Neural progenitor cell (in vitro differentiated cells): ENCODE measurements at regions not wholly inside any gene's neighbourhood (a gene's known extent, or its start where the extent isn't known, plus 50 kb on each side); places are given as distances from the start of the nearest gene placed in this dataset.

Source experiments
- DNase-seq: peaks from one replicate; pipeline ENCODE4 v3.0.0-alpha.2; 2016; ENCODE audit warnings: low spot score
- H2AFZ ChIP-seq: fragments of 200-600 bp; sonication (generic); replicated peaks from 2 replicates; pipeline ENCODE4 v1.6.1; 2016; ENCODE audit warnings: antibody characterized with exemption
- H3F3A ChIP-seq: fragments of 200-600 bp; sonication (generic); 2 replicates; pipeline ENCODE4 v1.6.1; 2016; ENCODE audit warnings: antibody characterized with exemption, low read depth
- H3K27ac ChIP-seq: fragments of 200-600 bp; sonication (generic); 2 replicates; pipeline ENCODE4 v1.5.1; 2016; ENCODE audit warnings: mild to moderate bottlenecking
- H3K27me3 ChIP-seq: fragments of 200-600 bp; sonication (generic); 2 replicates; pipeline ENCODE4 v1.6.1; 2016; ENCODE audit warnings: mild to moderate bottlenecking, moderate library complexity
- H3K36me3 ChIP-seq: fragments of 200-600 bp; sonication (generic); 2 replicates; pipeline ENCODE4 v1.5.1; 2016
- H3K4me1 ChIP-seq: fragments of 200-600 bp; sonication (generic); 2 replicates; pipeline ENCODE4 v1.6.1; 2016; ENCODE audit warnings: mixed run types
- H3K4me2 ChIP-seq: fragments of 200-600 bp; sonication (generic); 2 replicates; pipeline ENCODE4 v1.6.1; 2016
- H3K4me3 ChIP-seq: fragments of 200-600 bp; sonication (generic); 2 replicates; pipeline ENCODE4 v1.5.1; 2016
- H3K79me2 ChIP-seq: fragments of 200-600 bp; sonication (generic); 2 replicates; pipeline ENCODE4 v1.6.1; 2016; ENCODE audit warnings: low read depth
- H3K9ac ChIP-seq: fragments of 200-600 bp; sonication (generic); 2 replicates; pipeline ENCODE4 v1.6.1; 2016
- H3K9me3 ChIP-seq: fragments of 200-600 bp; sonication (generic); 2 replicates; pipeline ENCODE4 v1.5.1; 2016; ENCODE audit warnings: low read depth
- H4K20me1 ChIP-seq: fragments of 200-600 bp; sonication (generic); 2 replicates; pipeline ENCODE4 v1.6.1; 2016; ENCODE audit warnings: low read depth
- H3K27ac Mint-ChIP-seq: 3 replicates; pipeline ENCODE4 v1.8.0; 2021; ENCODE audit warnings: mixed read lengths
- H3K27me3 Mint-ChIP-seq: 2 replicates; pipeline ENCODE4 v1.8.0; 2022; ENCODE audit warnings: low read depth, mild to moderate bottlenecking, inconsistent platforms, moderate library complexity, mixed read lengths; ENCODE audit not compliant: insufficient read depth
- H3K36me3 Mint-ChIP-seq: 3 replicates; pipeline ENCODE4 v1.8.0; 2021; ENCODE audit warnings: mixed read lengths
- H3K4me1 Mint-ChIP-seq: 3 replicates; pipeline ENCODE4 v1.8.0; 2021; ENCODE audit warnings: mixed read lengths
- H3K4me3 Mint-ChIP-seq: 3 replicates; pipeline ENCODE4 v1.8.0; 2021; ENCODE audit warnings: mild to moderate bottlenecking, moderate library complexity, mixed read lengths
- H3K9me3 Mint-ChIP-seq: 3 replicates; pipeline ENCODE4 v1.8.0; 2020; ENCODE audit warnings: mixed read lengths
- EZH2 ChIP-seq: fragments of 200-600 bp; sonication (generic); IDR thresholded peaks from 2 replicates; pipeline ENCODE4 v1.6.1; 2017; ENCODE audit warnings: antibody characterized with exemption, mild to moderate bottlenecking, moderate library complexity
- EZH2phosphoT487 ChIP-seq: fragments of 200-600 bp; sonication (generic); IDR thresholded peaks from 2 replicates; pipeline ENCODE4 v1.6.1; 2017; ENCODE audit warnings: antibody characterized with exemption
- TF ChIP-seq, protein P1 (sequence below): fragments of 200-600 bp; sonication (generic); IDR thresholded peaks from 2 replicates; pipeline ENCODE4 v1.5.1; 2017; ENCODE audit warnings: antibody characterized with exemption, mild to moderate bottlenecking

DNA sequence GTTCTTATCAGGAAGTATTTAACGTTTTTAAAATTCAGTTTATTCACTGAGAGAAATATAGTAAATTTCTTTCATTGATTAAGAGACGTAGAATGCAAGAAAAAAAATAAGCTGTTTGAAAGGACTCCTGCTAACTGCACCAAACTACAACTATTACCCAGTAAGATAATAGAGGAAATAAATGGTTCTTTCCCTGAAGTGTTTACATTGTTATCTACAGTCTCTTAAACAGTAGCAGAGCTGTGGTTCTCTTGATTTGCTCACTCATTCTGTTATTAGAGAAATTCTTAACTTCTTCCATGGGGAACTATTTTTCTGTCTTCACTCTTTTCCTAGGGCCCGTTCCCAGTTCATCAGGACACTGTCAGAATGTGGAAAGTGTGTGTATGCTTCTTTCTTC is 973.0 kb downstream of the KCNJ2 start:
- no peak overlapping the region for H3K27ac ChIP-seq
- no peaks in the 10 kb centered on the region for H3F3A ChIP-seq
- Mint-ChIP-seq H3K36me3 (no peaks in the 10 kb centered on the region), H3K4me3 (no peak overlapping the region), H3K9me3 (no peaks in the 10 kb centered on the region), H3K4me1 (no peaks in the 10 kb centered on the region), H3K27ac (peak overlapping the region; percentile 31), H3K27me3 (peaks cover 1% of the 10 kb centered on the region)
- H2AFZ ChIP-seq: no peak overlapping the region
- no peaks in the 10 kb centered on the region for H3K36me3 ChIP-seq
- DNase-seq: no peak
- no peaks in the 10 kb centered on the region for H3K4me1 ChIP-seq
- no peak overlapping the region for H3K9ac ChIP-seq
- no peaks in the 10 kb centered on the region for H4K20me1 ChIP-seq
- H3K4me3 ChIP-seq: no peak overlapping the region
- no peaks in the 10 kb centered on the region for H3K79me2 ChIP-seq
- no peaks in the 10 kb centered on the region for H3K9me3 ChIP-seq
- H3K4me2 ChIP-seq: no peak overlapping the region
- TF ChIP-seq, protein P1, sequence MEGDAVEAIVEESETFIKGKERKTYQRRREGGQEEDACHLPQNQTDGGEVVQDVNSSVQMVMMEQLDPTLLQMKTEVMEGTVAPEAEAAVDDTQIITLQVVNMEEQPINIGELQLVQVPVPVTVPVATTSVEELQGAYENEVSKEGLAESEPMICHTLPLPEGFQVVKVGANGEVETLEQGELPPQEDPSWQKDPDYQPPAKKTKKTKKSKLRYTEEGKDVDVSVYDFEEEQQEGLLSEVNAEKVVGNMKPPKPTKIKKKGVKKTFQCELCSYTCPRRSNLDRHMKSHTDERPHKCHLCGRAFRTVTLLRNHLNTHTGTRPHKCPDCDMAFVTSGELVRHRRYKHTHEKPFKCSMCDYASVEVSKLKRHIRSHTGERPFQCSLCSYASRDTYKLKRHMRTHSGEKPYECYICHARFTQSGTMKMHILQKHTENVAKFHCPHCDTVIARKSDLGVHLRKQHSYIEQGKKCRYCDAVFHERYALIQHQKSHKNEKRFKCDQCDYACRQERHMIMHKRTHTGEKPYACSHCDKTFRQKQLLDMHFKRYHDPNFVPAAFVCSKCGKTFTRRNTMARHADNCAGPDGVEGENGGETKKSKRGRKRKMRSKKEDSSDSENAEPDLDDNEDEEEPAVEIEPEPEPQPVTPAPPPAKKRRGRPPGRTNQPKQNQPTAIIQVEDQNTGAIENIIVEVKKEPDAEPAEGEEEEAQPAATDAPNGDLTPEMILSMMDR: no peak
- TF ChIP-seq EZH2phosphoT487 (no peak), EZH2 (no peak)
- H3K27me3 ChIP-seq: no peaks in the 10 kb centered on the region

DNA sequence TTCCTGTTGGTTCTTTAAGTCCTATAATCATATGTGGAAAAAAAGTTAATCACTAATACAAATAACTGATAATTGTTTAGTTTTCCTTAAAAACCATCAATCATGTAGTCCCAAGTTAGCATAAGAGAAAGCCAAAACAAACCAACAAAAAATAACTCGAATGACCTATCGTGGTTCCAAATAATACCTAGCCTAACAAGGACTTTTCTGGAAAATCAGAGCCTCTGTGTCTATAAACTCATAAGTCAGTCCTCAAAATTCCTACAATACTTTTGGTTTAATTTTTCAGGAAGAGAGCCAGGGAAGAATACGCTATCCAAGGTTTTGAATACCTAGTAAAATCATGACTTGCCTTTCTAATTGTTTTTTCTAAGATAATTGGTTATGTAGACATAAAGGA is 975.3 kb upstream of the SOX9 start:
- Histone ChIP-seq H3K4me2 (no peak overlapping the region), H3F3A (no peaks in the 10 kb centered on the region), H3K27me3 (no peaks in the 10 kb centered on the region), H4K20me1 (no peaks in the 10 kb centered on the region), H3K79me2 (no peaks in the 10 kb centered on the region), H3K4me3 (no peak overlapping the region), H3K4me1 (no peaks in the 10 kb centered on the region), H3K9ac (no peak overlapping the region), H3K9me3 (no peaks in the 10 kb centered on the region), H2AFZ (no peak overlapping the region), H3K36me3 (no peaks in the 10 kb centered on the region), H3K27ac (no peak overlapping the region)
- Mint-ChIP-seq H3K9me3 (no peaks in the 10 kb centered on the region), H3K4me1 (no peaks in the 10 kb centered on the region), H3K4me3 (no peak overlapping the region), H3K36me3 (no peaks in the 10 kb centered on the region), H3K27ac (no peak overlapping the region), H3K27me3 (peaks cover 2% of the 10 kb centered on the region)
- TF ChIP-seq, protein P1: no peak
- no peak for TF ChIP-seq EZH2phosphoT487
- TF ChIP-seq EZH2: no peak
- no peak for DNase-seq

DNA sequence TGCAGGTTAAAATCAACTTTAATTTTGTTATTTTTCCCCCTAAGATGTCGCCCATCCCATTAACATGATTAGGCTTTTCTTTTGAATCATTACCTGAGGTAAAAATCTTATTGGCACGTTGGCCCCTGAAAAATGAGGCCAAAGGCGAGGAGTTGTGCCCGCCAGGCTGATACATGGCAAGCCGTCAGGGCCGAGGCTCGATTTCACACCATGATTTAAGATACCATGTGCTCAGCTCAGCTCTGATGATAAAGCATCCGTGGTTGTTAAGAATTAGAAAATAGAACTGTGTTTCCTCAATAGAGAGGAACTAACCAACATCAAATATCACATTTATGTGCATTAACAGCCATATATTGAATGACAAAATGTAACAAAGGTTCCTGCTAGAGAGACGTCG is 972.9 kb upstream of the SOX9 start:
- Histone ChIP-seq H2AFZ (no peak overlapping the region), H3K79me2 (no peaks in the 10 kb centered on the region), H3K36me3 (no peaks in the 10 kb centered on the region), H3K4me1 (no peaks in the 10 kb centered on the region), H3K4me2 (no peak overlapping the region), H4K20me1 (no peaks in the 10 kb centered on the region), H3K9ac (no peak overlapping the region), H3K27ac (no peak overlapping the region), H3K4me3 (no peak overlapping the region), H3F3A (no peaks in the 10 kb centered on the region), H3K27me3 (no peaks in the 10 kb centered on the region), H3K9me3 (no peaks in the 10 kb centered on the region)
- Mint-ChIP-seq H3K27me3 (peaks cover 2% of the 10 kb centered on the region), H3K9me3 (no peaks in the 10 kb centered on the region), H3K4me3 (no peak overlapping the region), H3K36me3 (no peaks in the 10 kb centered on the region), H3K4me1 (no peaks in the 10 kb centered on the region), H3K27ac (no peak overlapping the region)
- TF ChIP-seq EZH2phosphoT487 (no peak), EZH2 (no peak)
- TF ChIP-seq, protein P1: no peak
- no peak for DNase-seq

DNA sequence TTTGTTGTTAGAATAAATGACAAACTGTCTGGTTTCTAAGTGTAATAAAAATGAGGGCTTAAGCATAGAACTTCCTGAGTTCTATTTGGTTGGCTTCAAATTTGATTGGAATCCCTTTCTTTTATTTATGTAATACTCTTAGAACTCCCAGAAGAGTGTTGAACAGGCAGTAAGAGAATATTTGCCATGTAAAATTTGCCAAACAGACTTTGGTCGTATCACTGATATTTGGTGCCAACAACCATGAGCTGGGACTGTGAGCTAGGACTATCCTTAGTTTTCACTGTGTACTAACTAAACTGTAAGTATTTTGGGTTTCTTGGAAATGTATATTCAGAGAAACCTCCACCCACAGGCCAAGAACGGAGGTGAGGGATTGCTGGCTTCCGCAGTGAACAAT is 971.2 kb upstream of the SOX9 start:
- H3K9me3 ChIP-seq: no peaks in the 10 kb centered on the region
- H3K4me1 Mint-ChIP-seq: no peaks in the 10 kb centered on the region

More for the DNA sequence above, 971.2 kb upstream of the SOX9 start:
- no peak for DNase-seq
- Mint-ChIP-seq H3K36me3 (no peaks in the 10 kb centered on the region), H3K27ac (no peak overlapping the region), H3K27me3 (peaks cover 2% of the 10 kb centered on the region), H3K9me3 (no peaks in the 10 kb centered on the region), H3K4me3 (no peak overlapping the region)
- H3K4me2 ChIP-seq: no peak overlapping the region
- no peaks in the 10 kb centered on the region for H3K4me1 ChIP-seq
- no peak overlapping the region for H3K4me3 ChIP-seq
- no peak overlapping the region for H3K27ac ChIP-seq
- H4K20me1 ChIP-seq: no peaks in the 10 kb centered on the region
- TF ChIP-seq, protein P1: no peak
- TF ChIP-seq EZH2phosphoT487: no peak
- TF ChIP-seq EZH2: no peak
- H3K9ac ChIP-seq: no peak overlapping the region
- no peaks in the 10 kb centered on the region for H3F3A ChIP-seq
- no peaks in the 10 kb centered on the region for H3K79me2 ChIP-seq
- no peak overlapping the region for H2AFZ ChIP-seq
- no peaks in the 10 kb centered on the region for H3K27me3 ChIP-seq
- no peaks in the 10 kb centered on the region for H3K36me3 ChIP-seq
